Smooth muscle cell (in vitro differentiated cells): ENCODE measurements at regions not wholly inside any gene's neighbourhood (a gene's known extent, or its start where the extent isn't known, plus 50 kb on each side); places are given as distances from the start of the nearest gene placed in this dataset.
A peak's percentile ranks its signal among the peaks of the same experiment; 100 is the strongest.

ENCODE experiments used
- DNase-seq: peaks from one replicate; lab custom pipeline; 2025; ENCODE audit not compliant: unreplicated experiment; lab: John Stamatoyannopoulos, UW
- H2AFZ ChIP-seq: fragments of 200-600 bp; sonication (generic); 2 replicates; pipeline ENCODE4 v1.6.0; 2016; ENCODE audit warnings: antibody characterized with exemption, low read depth, mild to moderate bottlenecking
- H3F3A ChIP-seq: fragments of 200-600 bp; sonication (generic); 2 replicates; pipeline ENCODE4 v1.6.0; 2017; ENCODE audit warnings: antibody characterized with exemption, low read depth
- H3K27ac ChIP-seq: fragments of 200-600 bp; sonication (generic); 2 replicates; pipeline ENCODE4 v1.5.1; 2016; ENCODE audit warnings: low read depth, mild to moderate bottlenecking
- H3K27me3 ChIP-seq: fragments of 200-600 bp; sonication (generic); 2 replicates; pipeline ENCODE4 v1.6.1; 2016; ENCODE audit warnings: low read depth, mild to moderate bottlenecking
- H3K36me3 ChIP-seq: fragments of 200-600 bp; sonication (generic); 2 replicates; pipeline ENCODE4 v1.5.1; 2016; ENCODE audit warnings: low read depth
- H3K4me1 ChIP-seq: fragments of 200-600 bp; sonication (generic); 2 replicates; pipeline ENCODE4 v1.5.1; 2016; ENCODE audit warnings: low read depth
- H3K4me2 ChIP-seq: fragments of 200-600 bp; sonication (generic); 2 replicates; pipeline ENCODE4 v1.6.0; 2016; ENCODE audit warnings: mild to moderate bottlenecking
- H3K4me3 ChIP-seq: fragments of 200-600 bp; sonication (generic); 2 replicates; pipeline ENCODE4 v1.5.1; 2016; ENCODE audit warnings: mild to moderate bottlenecking
- H3K79me2 ChIP-seq: fragments of 200-600 bp; sonication (generic); 2 replicates; pipeline ENCODE4 v1.6.0; 2016; ENCODE audit warnings: low read depth, mild to moderate bottlenecking
- H3K9ac ChIP-seq: fragments of 200-600 bp; sonication (generic); 2 replicates; pipeline ENCODE4 v1.6.0; 2016; ENCODE audit warnings: low read depth
- H3K9me3 ChIP-seq: fragments of 200-600 bp; sonication (generic); replicated peaks from 2 replicates; pipeline ENCODE4 v1.5.1; 2016; ENCODE audit warnings: low read depth
- H4K20me1 ChIP-seq: fragments of 200-600 bp; sonication (generic); 2 replicates; pipeline ENCODE4 v1.6.0; 2016; ENCODE audit warnings: low read depth
- CTCF ChIP-seq: fragments of 200-600 bp; sonication (generic); IDR thresholded peaks from 2 replicates; pipeline ENCODE4 v1.5.1; 2017; ENCODE audit warnings: borderline replicate concordance, mild to moderate bottlenecking, antibody characterized with exemption; ENCODE audit not compliant: insufficient read depth, poor library complexity, severe bottlenecking
- WGBS: methylation state at CpG from one replicate; pipeline ENCODE4 v1.1.7; 2016; ENCODE audit warnings: low lambda C conversion rate; 5-methylcytosine and 5-hydroxymethylcytosine counted together

- no peaks in the 10 kb centered on the region for H3K4me1 ChIP-seq
- H3K79me2 ChIP-seq = no peaks in the 10 kb centered on the region
- no peak overlapping the region for H3K4me2 ChIP-seq
- no peaks in the 10 kb centered on the region for H3F3A ChIP-seq
- no peaks in the 10 kb centered on the region for H4K20me1 ChIP-seq
- H3K9ac ChIP-seq = no peak overlapping the region
- H3K27me3 ChIP-seq = no peaks in the 10 kb centered on the region
- H3K27ac ChIP-seq = no peak overlapping the region
- no peaks in the 10 kb centered on the region for H3K9me3 ChIP-seq
- H3K36me3 ChIP-seq = no peaks in the 10 kb centered on the region
- no peak overlapping the region for H3K4me3 ChIP-seq
- WGBS = 76% methylated on average over 2 of the region's 2 CpGs
- TF ChIP-seq CTCF = no peak
- no peak for DNase-seq
- H2AFZ ChIP-seq = no peak overlapping the region
These were observed 576.9 kb downstream of the EBF1 start for GRCh38 chr5:158522776-158523175.

- WGBS = 84% methylated on average over 3 of the region's 3 CpGs
- H3K27me3 ChIP-seq = no peaks in the 10 kb centered on the region
These were observed 577.7 kb downstream of the EBF1 start for GRCh38 chr5:158521995-158522394.

GRCh38 chr5:158519433-158520021, 580.2 kb downstream of the EBF1 start:
- no peaks in the 10 kb centered on the region for H3F3A ChIP-seq
- 88% methylated on average over 3 of the region's 3 CpGs for WGBS
- no peak overlapping the region for H3K9ac ChIP-seq
- H3K9me3 ChIP-seq = no peaks in the 10 kb centered on the region
- DNase-seq = no peak
- H3K27ac ChIP-seq = no peak overlapping the region
- H3K36me3 ChIP-seq = no peaks in the 10 kb centered on the region
- H4K20me1 ChIP-seq = no peaks in the 10 kb centered on the region
- H3K4me2 ChIP-seq = no peak overlapping the region
- H3K4me3 ChIP-seq = no peak overlapping the region
- H2AFZ ChIP-seq = no peak overlapping the region
- H3K4me1 ChIP-seq = peaks cover 2% of the 10 kb centered on the region
- no peaks in the 10 kb centered on the region for H3K79me2 ChIP-seq
- TF ChIP-seq CTCF = no peak
- no peaks in the 10 kb centered on the region for H3K27me3 ChIP-seq

More at GRCh38 chr5:158521995-158522394, 577.7 kb downstream of the EBF1 start:
- Histone ChIP-seq H3K27ac (no peak overlapping the region), H3F3A (no peaks in the 10 kb centered on the region), H2AFZ (no peak overlapping the region), H3K4me3 (no peak overlapping the region), H3K9me3 (no peaks in the 10 kb centered on the region), H3K36me3 (no peaks in the 10 kb centered on the region), H4K20me1 (no peaks in the 10 kb centered on the region), H3K79me2 (no peaks in the 10 kb centered on the region), H3K4me1 (peaks cover 2% of the 10 kb centered on the region), H3K9ac (no peak overlapping the region), H3K4me2 (peak overlapping the region; percentile 48)
- no peak for DNase-seq
- no peak for TF ChIP-seq CTCF

GRCh38 chr5:158516521-158516920, 583.2 kb downstream of the EBF1 start:
- H4K20me1 ChIP-seq = no peaks in the 10 kb centered on the region
- no peak for DNase-seq
- no peak overlapping the region for H3K4me2 ChIP-seq
- no peaks in the 10 kb centered on the region for H3K36me3 ChIP-seq
- H3K79me2 ChIP-seq = no peaks in the 10 kb centered on the region
- 93% methylated on average over 2 of the region's 2 CpGs for WGBS
- TF ChIP-seq CTCF = no peak
- no peaks in the 10 kb centered on the region for H3K27me3 ChIP-seq
- peaks cover 2% of the 10 kb centered on the region for H3K4me1 ChIP-seq
- H2AFZ ChIP-seq = no peak overlapping the region
- no peaks in the 10 kb centered on the region for H3K9me3 ChIP-seq
- no peak overlapping the region for H3K4me3 ChIP-seq
- H3K9ac ChIP-seq = no peak overlapping the region
- H3K27ac ChIP-seq = no peak overlapping the region
- no peaks in the 10 kb centered on the region for H3F3A ChIP-seq
